ENCODE measurements at regions not wholly inside any gene's neighbourhood (a gene's known extent, or its start where the extent isn't known, plus 50 kb on each side); places are given as distances from the start of the nearest gene placed in this dataset.

- Mint-ChIP-seq H3K36me3 (ENCODE audit: low read depth) (no peaks in the 10 kb centered on the region), H3K4me1 (no peaks in the 10 kb centered on the region), H3K9me3 (ENCODE audit: low read depth) (peaks cover 4% of the 10 kb centered on the region), H3K4me3 (no peak overlapping the region), H3K27ac (no peak overlapping the region), H3K27me3 (no peaks in the 10 kb centered on the region)
- DNase-seq: no peak
- ATAC-seq: no peak
- ChIA-PET POLR2A (no interaction called here), CTCF (interaction anchor here (1.0 kb wide), 1 partner anchor 127 kb away, joined by 3 read pairs; no protein-coding TSS in a partner anchor)
- intact Hi-C loops (cut with DNase I, micrococcal nuclease): no loop called here
These were observed 138.4 kb upstream of the COPS8 start for GRCh38 chr2:236947294-236947693.

- intact Hi-C loops (cut with DNase I, micrococcal nuclease): no loop called here
- CTCF ChIA-PET: no interaction called here
- ATAC-seq: no peak
- DNase-seq: no peak
- Mint-ChIP-seq H3K36me3 (ENCODE audit: low read depth) (no peaks in the 10 kb centered on the region), H3K27ac (no peak overlapping the region), H3K4me1 (no peaks in the 10 kb centered on the region), H3K4me3 (no peak overlapping the region), H3K27me3 (no peaks in the 10 kb centered on the region), H3K9me3 (ENCODE audit: low read depth) (peaks cover 4% of the 10 kb centered on the region)
- POLR2A ChIA-PET: no interaction called here
These were observed 137.8 kb upstream of the COPS8 start for GRCh38 chr2:236947896-236948295.

- intact Hi-C loops (cut with DNase I, micrococcal nuclease): no loop called here
- Mint-ChIP-seq H3K4me1 (no peaks in the 10 kb centered on the region), H3K27ac (no peak overlapping the region), H3K4me3 (no peak overlapping the region), H3K27me3 (no peaks in the 10 kb centered on the region), H3K9me3 (ENCODE audit: low read depth) (peaks cover 4% of the 10 kb centered on the region), H3K36me3 (ENCODE audit: low read depth) (no peaks in the 10 kb centered on the region)
- DNase-seq (no peak), ATAC-seq (no peak)
- ChIA-PET CTCF (interaction anchor here (1.0 kb wide), 1 partner anchor 110 kb away, joined by 3 read pairs; no protein-coding TSS in a partner anchor), POLR2A (no interaction called here)
These were observed 136.4 kb upstream of the COPS8 start for GRCh38 chr2:236949089-236949905.

DNA sequence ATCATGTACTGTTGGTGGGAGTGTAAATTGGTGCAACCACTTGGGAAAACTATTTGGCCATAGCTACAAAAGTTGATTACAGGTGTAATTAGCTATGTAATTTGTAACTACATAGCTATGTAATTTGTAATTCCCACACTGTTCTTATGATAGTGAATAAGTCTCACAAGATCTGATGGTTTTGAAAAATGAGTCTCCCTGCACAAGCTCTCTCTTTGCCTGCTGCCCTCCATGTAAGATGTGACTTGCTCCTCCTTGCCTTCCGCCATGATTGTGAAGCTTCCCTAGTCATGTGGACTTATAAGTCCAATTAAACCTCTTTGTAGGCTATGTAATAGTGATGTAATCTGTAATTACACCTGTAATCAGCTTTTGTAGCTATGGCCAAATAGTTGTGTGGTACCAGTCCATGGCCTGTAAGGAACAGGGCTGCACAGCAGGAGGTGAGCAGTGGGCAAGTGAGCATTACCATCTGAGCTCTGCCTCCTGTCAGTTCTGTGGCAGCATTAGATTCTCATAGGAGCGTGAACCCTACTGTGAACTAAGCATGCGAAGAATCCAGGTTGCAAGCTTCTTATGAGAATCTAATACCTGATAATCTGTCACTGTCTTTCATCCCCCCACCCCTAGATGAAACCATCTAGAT lies 133.7 kb upstream of the COPS8 start:
- intact Hi-C loops (cut with DNase I, micrococcal nuclease): no loop called here
- no peak overlapping the region for H3K27ac Mint-ChIP-seq
- H3K4me1 Mint-ChIP-seq: peaks cover 3% of the 10 kb centered on the region
- ChIA-PET CTCF (no interaction called here), POLR2A (interaction anchor here (0.6 kb wide), 1 partner anchor 44 kb away, joined by 3 read pairs; no protein-coding TSS in a partner anchor)
- H3K4me3 Mint-ChIP-seq: no peak overlapping the region
- peaks cover 2% of the 10 kb centered on the region for H3K27me3 Mint-ChIP-seq
- peaks cover 4% of the 10 kb centered on the region for H3K9me3 Mint-ChIP-seq (ENCODE audit: low read depth)
- DNase-seq (no peak), ATAC-seq (no peak)
- no peaks in the 10 kb centered on the region for H3K36me3 Mint-ChIP-seq (ENCODE audit: low read depth)

DNA sequence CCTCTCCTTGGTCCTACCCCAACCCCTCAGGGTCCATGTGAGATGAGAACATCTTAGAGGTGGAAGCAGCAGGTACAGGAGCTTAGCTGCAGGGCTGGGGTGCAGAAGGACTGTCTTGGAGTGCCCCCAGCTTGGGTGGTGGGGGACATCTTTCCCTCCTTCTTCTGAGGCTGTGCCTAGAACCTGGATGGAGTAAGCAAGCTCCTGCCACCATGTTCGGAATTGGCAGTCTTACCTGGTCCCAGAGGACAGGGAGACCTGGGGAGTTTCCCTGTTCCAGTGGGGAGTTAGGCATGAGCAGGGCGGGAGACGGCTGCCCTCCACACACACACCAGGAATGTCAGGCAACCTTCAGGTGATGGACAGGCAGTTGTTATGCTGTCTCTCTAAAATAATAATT lies 131.0 kb upstream of the COPS8 start:
- Mint-ChIP-seq H3K36me3 (ENCODE audit: low read depth) (no peaks in the 10 kb centered on the region), H3K9me3 (ENCODE audit: low read depth) (peaks cover 4% of the 10 kb centered on the region), H3K4me3 (no peak overlapping the region), H3K27me3 (peaks cover 2% of the 10 kb centered on the region), H3K27ac (no peak overlapping the region), H3K4me1 (peaks cover 3% of the 10 kb centered on the region)
- no peak for DNase-seq
- intact Hi-C loops (cut with DNase I, micrococcal nuclease): no loop called here
- ATAC-seq: no peak
- POLR2A ChIA-PET: no interaction called here
- CTCF ChIA-PET: no interaction called here

GRCh38 chr2:236955521-236956030 lies 130.1 kb upstream of the COPS8 start:
- intact Hi-C loops (cut with DNase I, micrococcal nuclease): no loop called here

DNA sequence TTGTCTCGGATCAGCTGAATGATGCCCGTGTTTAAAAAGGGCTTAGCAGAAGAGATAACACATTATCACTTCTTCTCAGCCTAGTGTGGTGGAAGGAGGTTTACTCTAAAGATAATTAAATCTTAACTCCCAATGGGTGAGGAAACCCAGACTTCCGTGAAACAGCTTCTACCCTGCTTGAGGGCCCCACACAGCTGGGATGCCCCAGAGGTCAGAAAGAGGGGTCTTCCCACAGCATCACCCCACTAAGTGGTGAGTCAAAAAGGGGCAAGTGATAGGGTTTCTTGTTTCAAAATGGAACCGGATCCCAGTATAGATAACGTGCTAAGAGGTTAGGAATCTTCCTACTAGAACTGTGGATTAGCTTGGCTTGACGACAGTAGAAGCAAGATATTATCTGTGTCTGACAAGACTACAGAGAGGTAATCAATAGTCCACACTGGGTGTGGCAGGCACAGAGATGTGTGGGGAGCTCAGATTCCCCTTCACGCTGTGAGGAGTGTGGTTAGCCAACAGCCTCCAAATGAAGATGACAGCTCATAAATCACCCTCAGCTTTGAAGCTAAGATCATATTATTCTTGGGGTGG lies 129.6 kb upstream of the COPS8 start:
- H3K4me1 Mint-ChIP-seq: peaks cover 3% of the 10 kb centered on the region
- H3K36me3 Mint-ChIP-seq (ENCODE audit: low read depth): no peaks in the 10 kb centered on the region
- ChIA-PET POLR2A (no interaction called here), CTCF (interaction anchor here (0.6 to 1.1 kb wide), 3 partner anchors 69 to 603 kb away, joined by 3 read pairs; no protein-coding TSS in a partner anchor)
- DNase-seq: no peak
- intact Hi-C loops (cut with DNase I, micrococcal nuclease): no loop called here
- no peak overlapping the region for H3K27ac Mint-ChIP-seq
- H3K4me3 Mint-ChIP-seq: no peak overlapping the region
- H3K9me3 Mint-ChIP-seq (ENCODE audit: low read depth): peaks cover 4% of the 10 kb centered on the region
- ATAC-seq: peak; percentile 55
- peaks cover 2% of the 10 kb centered on the region for H3K27me3 Mint-ChIP-seq

More at GRCh38 chr2:236955521-236956030, 130.1 kb upstream of the COPS8 start:
- ATAC-seq (no peak), DNase-seq (no peak)
- Mint-ChIP-seq H3K36me3 (ENCODE audit: low read depth) (no peaks in the 10 kb centered on the region), H3K9me3 (ENCODE audit: low read depth) (peaks cover 4% of the 10 kb centered on the region), H3K27ac (no peak overlapping the region), H3K27me3 (peaks cover 2% of the 10 kb centered on the region), H3K4me1 (peaks cover 3% of the 10 kb centered on the region), H3K4me3 (no peak overlapping the region)
- POLR2A ChIA-PET: no interaction called here
- CTCF ChIA-PET: interaction anchor here (0.6 to 1.1 kb wide), 2 partner anchors 72 to 603 kb away, joined by 3 read pairs; no protein-coding TSS in a partner anchor

DNA sequence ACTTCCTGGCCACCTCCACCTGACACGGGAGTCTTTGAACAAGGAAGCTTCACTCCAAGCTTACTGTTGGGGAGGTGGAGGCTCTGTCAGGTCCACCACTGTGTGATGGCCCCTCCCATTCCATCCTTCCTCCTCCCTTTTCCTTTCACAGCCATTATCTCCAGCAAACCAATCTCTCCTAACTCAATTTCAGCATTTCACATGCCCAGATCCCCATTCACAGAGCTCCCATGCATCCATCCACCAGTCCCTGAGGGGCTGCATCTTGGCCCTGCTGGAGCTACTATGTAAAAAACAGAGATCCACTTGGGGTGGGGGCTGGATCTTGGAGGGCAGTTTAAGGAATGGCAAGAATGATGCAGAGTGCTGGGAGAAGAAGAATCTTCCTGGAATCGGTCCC lies 129.0 kb upstream of the COPS8 start:
- CTCF ChIA-PET: interaction anchor here (0.8 to 1.1 kb wide), 2 partner anchors 68 to 604 kb away, joined by 3 read pairs; no protein-coding TSS in a partner anchor
- no peak overlapping the region for H3K27ac Mint-ChIP-seq
- no peaks in the 10 kb centered on the region for H3K36me3 Mint-ChIP-seq (ENCODE audit: low read depth)
- peaks cover 4% of the 10 kb centered on the region for H3K9me3 Mint-ChIP-seq (ENCODE audit: low read depth)
- no peak for DNase-seq
- H3K4me3 Mint-ChIP-seq: no peak overlapping the region
- intact Hi-C loops (cut with DNase I, micrococcal nuclease): no loop called here
- POLR2A ChIA-PET: no interaction called here
- peaks cover 3% of the 10 kb centered on the region for H3K4me1 Mint-ChIP-seq
- H3K27me3 Mint-ChIP-seq: peaks cover 2% of the 10 kb centered on the region
- ATAC-seq: no peak

- intact Hi-C loops (cut with DNase I, micrococcal nuclease): no loop called here
- CTCF ChIA-PET: no interaction called here
- no peak for ATAC-seq
These were observed 126.7 kb upstream of the COPS8 start for GRCh38 chr2:236959036-236959435.

DNA sequence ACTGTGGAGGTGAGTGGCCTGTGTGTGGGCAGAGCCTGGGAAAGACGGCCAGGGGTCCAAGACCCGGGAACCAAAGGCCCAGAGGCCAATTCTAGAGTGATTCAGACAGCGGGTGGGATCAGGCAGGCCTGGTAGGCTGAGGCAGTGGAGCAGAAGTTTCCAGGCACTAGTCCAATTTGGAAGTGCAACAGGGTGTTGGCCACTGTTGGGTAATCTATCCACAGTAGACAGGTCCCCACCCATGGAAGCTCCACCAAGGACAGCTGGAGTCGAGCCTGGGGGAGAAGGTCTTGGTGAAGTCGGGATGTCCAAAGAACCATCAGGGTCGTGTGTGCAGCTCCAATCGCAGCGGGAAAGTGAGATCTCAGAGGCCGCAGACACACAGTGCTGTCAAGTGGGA lies 125.8 kb upstream of the COPS8 start:
- H3K27me3 Mint-ChIP-seq: peaks cover 2% of the 10 kb centered on the region
- intact Hi-C loops (cut with DNase I, micrococcal nuclease): no loop called here
- peaks cover 3% of the 10 kb centered on the region for H3K4me1 Mint-ChIP-seq
- no peak overlapping the region for H3K4me3 Mint-ChIP-seq
- CTCF ChIA-PET: no interaction called here
- POLR2A ChIA-PET: no interaction called here
- H3K27ac Mint-ChIP-seq: no peak overlapping the region
- DNase-seq (no peak), ATAC-seq (no peak)
- no peaks in the 10 kb centered on the region for H3K36me3 Mint-ChIP-seq (ENCODE audit: low read depth)
- no peaks in the 10 kb centered on the region for H3K9me3 Mint-ChIP-seq (ENCODE audit: low read depth)

More at GRCh38 chr2:236959036-236959435, 126.7 kb upstream of the COPS8 start:
- POLR2A ChIA-PET: no interaction called here
- no peak for DNase-seq
- Mint-ChIP-seq H3K27me3 (peaks cover 2% of the 10 kb centered on the region), H3K9me3 (ENCODE audit: low read depth) (no peaks in the 10 kb centered on the region), H3K27ac (no peak overlapping the region), H3K4me1 (peaks cover 3% of the 10 kb centered on the region), H3K4me3 (no peak overlapping the region), H3K36me3 (ENCODE audit: low read depth) (no peaks in the 10 kb centered on the region)

- intact Hi-C loops (cut with DNase I, micrococcal nuclease): no loop called here
- DNase-seq (no peak), ATAC-seq (no peak)
- POLR2A ChIA-PET: no interaction called here
- Mint-ChIP-seq H3K27ac (no peak overlapping the region), H3K9me3 (ENCODE audit: low read depth) (no peaks in the 10 kb centered on the region), H3K4me3 (no peak overlapping the region), H3K4me1 (peaks cover 3% of the 10 kb centered on the region), H3K36me3 (ENCODE audit: low read depth) (no peaks in the 10 kb centered on the region), H3K27me3 (no peaks in the 10 kb centered on the region)
- CTCF ChIA-PET: no interaction called here
These were observed 125.2 kb upstream of the COPS8 start for GRCh38 chr2:236960531-236960930.

Data from activated CD4-positive, alpha-beta T cell treated with anti-CD3 and anti-CD28 coated beads for 36 hours (primary cell).